Liver (tissue), 8 donors: ENCODE measurements at regions not wholly inside any gene's neighbourhood (a gene's known extent, or its start where the extent isn't known, plus 50 kb on each side); places are given as distances from the start of the nearest gene placed in this dataset.
"Not testable (repeated sequence)": the region's sequence is repeated elsewhere in the genome, so short reads cannot be mapped to it uniquely, and the experiment has no call there.

ENCODE experiments used
- DNase-seq: peaks from one replicate; pipeline ENCODE4 v3.0.0-alpha.2; 2017; ENCODE audit warnings: low spot score
- H3K27ac ChIP-seq, 2 donors: one replicate each; pipeline ENCODE4 v1.7.0; 2013; ENCODE audit warnings: inconsistent platforms in 2 of 2, low read length in 2 of 2, control low read depth in 1 of 2, low read depth in 1 of 2, mild to moderate bottlenecking in 1 of 2
- H3K27me3 ChIP-seq, 4 donors: one replicate each; pipeline versions ENCODE4 v1.6.1 to v1.7.0; 2013; ENCODE audit warnings: low read length in 3 of 4, inconsistent platforms in 1 of 4, mild to moderate bottlenecking in 1 of 4, moderate library complexity in 1 of 4; ENCODE audit not compliant: control insufficient read depth in 4 of 4, insufficient read depth in 4 of 4
- H3K36me3 ChIP-seq, 4 donors: one replicate each; pipeline versions ENCODE4 v1.6.1 to v1.7.0; 2013; ENCODE audit warnings: low read length in 3 of 4, mild to moderate bottlenecking in 3 of 4, low read depth in 1 of 4, moderate library complexity in 1 of 4; ENCODE audit not compliant: control insufficient read depth in 4 of 4, insufficient read depth in 3 of 4
- H3K4me1 ChIP-seq, 4 donors: one replicate each; pipeline versions ENCODE4 v1.6.1 to v1.7.0; 2013; ENCODE audit warnings: low read length in 3 of 4, mild to moderate bottlenecking in 3 of 4, moderate library complexity in 1 of 4; ENCODE audit not compliant: control insufficient read depth in 4 of 4, insufficient read depth in 4 of 4
- H3K4me3 ChIP-seq, 3 donors: one replicate each; pipeline versions ENCODE4 v1.6.1 to v1.7.0; 2013; ENCODE audit warnings: low read length in 3 of 3, control low read depth in 1 of 3, low read depth in 1 of 3, mild to moderate bottlenecking in 1 of 3
- H3K9ac ChIP-seq, 2 donors: one replicate each; pipeline ENCODE4 v1.7.0; 2013; ENCODE audit warnings: low read length in 2 of 2, mild to moderate bottlenecking in 2 of 2, moderate library complexity in 2 of 2, control low read depth in 1 of 2, low read depth in 1 of 2
- H3K9me3 ChIP-seq, 4 donors: one replicate each; pipeline versions ENCODE4 v1.6.1 to v1.7.0; 2013; ENCODE audit warnings: low read length in 3 of 4; ENCODE audit not compliant: control insufficient read depth in 4 of 4
- FOXA2 ChIP-seq: IDR thresholded peaks from 2 replicates; pipeline ENCODE4 v1.6.1; 2016; ENCODE audit warnings: antibody characterized with exemption
- HNF4A ChIP-seq, 2 donors: conservative IDR thresholded peaks; 2 replicates each; pipeline ENCODE4 v1.6.1; 2016; ENCODE audit warnings: antibody characterized with exemption in 2 of 2, mild to moderate bottlenecking in 2 of 2
- JUND ChIP-seq, 2 donors: IDR thresholded peaks; 2 replicates each; pipeline ENCODE4 v1.6.1; 2016; ENCODE audit warnings: antibody characterized with exemption in 2 of 2
- RAD21 ChIP-seq, 2 donors: IDR thresholded peaks; 2 replicates each; pipeline ENCODE4 v1.6.1; 2016; ENCODE audit warnings: antibody characterized with exemption in 2 of 2, mild to moderate bottlenecking in 2 of 2
- REST ChIP-seq: IDR thresholded peaks from 2 replicates; pipeline ENCODE4 v1.6.1; 2016; ENCODE audit warnings: antibody characterized with exemption, mild to moderate bottlenecking
- RXRA ChIP-seq, 2 donors: IDR thresholded peaks; 2 replicates each; pipeline ENCODE4 v1.6.1; 2017 to 2018; ENCODE audit warnings: antibody characterized with exemption in 2 of 2, mild to moderate bottlenecking in 1 of 2
- SP1 ChIP-seq: IDR thresholded peaks from 2 replicates; pipeline ENCODE4 v1.6.1; 2018; ENCODE audit warnings: antibody characterized with exemption, mild to moderate bottlenecking
- TAF1 ChIP-seq: conservative IDR thresholded peaks from 2 replicates; pipeline ENCODE4 v1.6.1; 2016; ENCODE audit warnings: antibody characterized with exemption, mild to moderate bottlenecking
- YY1 ChIP-seq: IDR thresholded peaks from 2 replicates; pipeline ENCODE4 v1.6.1; 2016; ENCODE audit warnings: antibody characterized with exemption, mild to moderate bottlenecking
- WGBS: extraction: QIAGEN DNeasy Blood & Tissue Kit; methylation state at CpG from one replicate; pipeline ENCODE4 v1.1.7; 2013; 5-methylcytosine and 5-hydroxymethylcytosine counted together
- TF ChIP-seq, protein P1 (sequence below): IDR thresholded peaks from 2 replicates; pipeline ENCODE4 v1.6.1; 2016; ENCODE audit warnings: antibody characterized with exemption
- TF ChIP-seq, protein P2 (sequence below): IDR thresholded peaks from 2 replicates; pipeline ENCODE4 v1.6.1; 2016; ENCODE audit warnings: antibody characterized with exemption
- TF ChIP-seq, protein P3 (sequence below): fragments of 150-350 bp; IDR thresholded peaks from 2 replicates; pipeline ENCODE4 v1.5.1; 2017; ENCODE audit warnings: improper control_type of control experiment, low read depth, low read length; ENCODE audit not compliant: missing input control
- TF ChIP-seq, protein P4 (sequence below): IDR thresholded peaks from 2 replicates; pipeline ENCODE4 v1.6.1; 2016; ENCODE audit warnings: antibody characterized with exemption
- donor health status: healthy.
- donor health status: healthy.
- donor health status: healthy.
- donor health status: healthy.
- donor health status: healthy.

DNA sequence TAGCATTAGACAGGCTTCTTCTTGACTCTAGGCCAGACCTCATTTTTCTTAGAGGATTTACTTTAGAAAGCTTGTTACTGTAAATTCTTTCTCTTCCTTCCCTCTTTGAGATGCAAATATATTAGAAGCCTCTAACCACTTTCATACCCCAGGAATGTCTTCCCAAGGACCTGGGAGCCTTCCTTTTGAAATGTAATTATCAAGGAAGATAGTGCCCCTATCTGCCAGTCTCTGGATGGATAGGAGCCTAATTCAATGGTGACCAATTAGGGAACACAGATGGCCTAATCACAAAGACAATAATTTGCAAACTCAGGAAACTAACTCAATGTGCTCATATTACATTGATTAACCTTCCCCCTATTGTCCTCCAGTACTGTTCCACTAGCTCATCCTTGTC, 145.6 kb upstream of the DCAF8L1 start (continued):
- TF ChIP-seq, protein P1, sequence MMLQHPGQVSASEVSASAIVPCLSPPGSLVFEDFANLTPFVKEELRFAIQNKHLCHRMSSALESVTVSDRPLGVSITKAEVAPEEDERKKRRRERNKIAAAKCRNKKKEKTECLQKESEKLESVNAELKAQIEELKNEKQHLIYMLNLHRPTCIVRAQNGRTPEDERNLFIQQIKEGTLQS, result no peak
- TF ChIP-seq HNF4A (conservative IDR thresholded peaks at IDR 0.05), result no peak

DNA sequence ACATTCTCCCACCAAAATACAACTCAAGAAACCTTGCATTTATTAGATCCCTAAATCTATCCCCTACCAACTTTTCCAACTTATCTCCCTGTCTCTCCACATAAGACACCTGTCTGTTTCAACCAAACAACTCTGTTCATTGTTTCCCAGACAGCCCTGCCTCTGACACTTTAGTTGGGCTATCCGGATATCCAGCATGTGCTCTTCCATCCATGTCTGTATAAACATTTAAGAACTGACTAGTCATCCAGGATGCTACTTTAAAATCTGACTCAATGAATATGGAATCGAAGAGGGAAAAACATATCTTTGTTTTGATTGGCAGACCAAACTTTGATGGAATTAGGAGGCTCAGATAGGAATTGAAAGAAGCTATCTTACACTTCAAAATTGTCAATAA, 143.2 kb upstream of the DCAF8L1 start:
- DNase-seq, result no peak
- H3K9me3 ChIP-seq, result no peaks in the 10 kb centered on the region
- no peak overlapping the region for H3K4me3 ChIP-seq
- no peak overlapping the region for H3K27ac ChIP-seq
- H3K36me3 ChIP-seq, result no peaks in the 10 kb centered on the region
- 89% methylated on average over 2 of the region's 2 CpGs for WGBS
- TF ChIP-seq, protein P2, sequence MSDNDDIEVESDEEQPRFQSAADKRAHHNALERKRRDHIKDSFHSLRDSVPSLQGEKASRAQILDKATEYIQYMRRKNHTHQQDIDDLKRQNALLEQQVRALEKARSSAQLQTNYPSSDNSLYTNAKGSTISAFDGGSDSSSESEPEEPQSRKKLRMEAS, result no peak
- TF ChIP-seq REST (no peak), YY1 (no peak), JUND (IDR thresholded peaks at IDR 0.05) (no peak), SP1 (no peak), TAF1 (no peak), HNF4A (conservative IDR thresholded peaks at IDR 0.05) (no peak), FOXA2 (no peak), RXRA (IDR thresholded peaks at IDR 0.05) (no peak), RAD21 (IDR thresholded peaks at IDR 0.05) (no peak)
- TF ChIP-seq, protein P1, result no peak
- TF ChIP-seq, protein P3, sequence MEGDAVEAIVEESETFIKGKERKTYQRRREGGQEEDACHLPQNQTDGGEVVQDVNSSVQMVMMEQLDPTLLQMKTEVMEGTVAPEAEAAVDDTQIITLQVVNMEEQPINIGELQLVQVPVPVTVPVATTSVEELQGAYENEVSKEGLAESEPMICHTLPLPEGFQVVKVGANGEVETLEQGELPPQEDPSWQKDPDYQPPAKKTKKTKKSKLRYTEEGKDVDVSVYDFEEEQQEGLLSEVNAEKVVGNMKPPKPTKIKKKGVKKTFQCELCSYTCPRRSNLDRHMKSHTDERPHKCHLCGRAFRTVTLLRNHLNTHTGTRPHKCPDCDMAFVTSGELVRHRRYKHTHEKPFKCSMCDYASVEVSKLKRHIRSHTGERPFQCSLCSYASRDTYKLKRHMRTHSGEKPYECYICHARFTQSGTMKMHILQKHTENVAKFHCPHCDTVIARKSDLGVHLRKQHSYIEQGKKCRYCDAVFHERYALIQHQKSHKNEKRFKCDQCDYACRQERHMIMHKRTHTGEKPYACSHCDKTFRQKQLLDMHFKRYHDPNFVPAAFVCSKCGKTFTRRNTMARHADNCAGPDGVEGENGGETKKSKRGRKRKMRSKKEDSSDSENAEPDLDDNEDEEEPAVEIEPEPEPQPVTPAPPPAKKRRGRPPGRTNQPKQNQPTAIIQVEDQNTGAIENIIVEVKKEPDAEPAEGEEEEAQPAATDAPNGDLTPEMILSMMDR, result no peak
- TF ChIP-seq, protein P4, sequence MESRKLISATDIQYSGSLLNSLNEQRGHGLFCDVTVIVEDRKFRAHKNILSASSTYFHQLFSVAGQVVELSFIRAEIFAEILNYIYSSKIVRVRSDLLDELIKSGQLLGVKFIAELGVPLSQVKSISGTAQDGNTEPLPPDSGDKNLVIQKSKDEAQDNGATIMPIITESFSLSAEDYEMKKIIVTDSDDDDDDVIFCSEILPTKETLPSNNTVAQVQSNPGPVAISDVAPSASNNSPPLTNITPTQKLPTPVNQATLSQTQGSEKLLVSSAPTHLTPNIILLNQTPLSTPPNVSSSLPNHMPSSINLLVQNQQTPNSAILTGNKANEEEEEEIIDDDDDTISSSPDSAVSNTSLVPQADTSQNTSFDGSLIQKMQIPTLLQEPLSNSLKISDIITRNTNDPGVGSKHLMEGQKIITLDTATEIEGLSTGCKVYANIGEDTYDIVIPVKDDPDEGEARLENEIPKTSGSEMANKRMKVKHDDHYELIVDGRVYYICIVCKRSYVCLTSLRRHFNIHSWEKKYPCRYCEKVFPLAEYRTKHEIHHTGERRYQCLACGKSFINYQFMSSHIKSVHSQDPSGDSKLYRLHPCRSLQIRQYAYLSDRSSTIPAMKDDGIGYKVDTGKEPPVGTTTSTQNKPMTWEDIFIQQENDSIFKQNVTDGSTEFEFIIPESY, result no peak
- H3K9ac ChIP-seq, result no peak overlapping the region
- no peaks in the 10 kb centered on the region for H3K4me1 ChIP-seq
- no peaks in the 10 kb centered on the region for H3K27me3 ChIP-seq

DNA sequence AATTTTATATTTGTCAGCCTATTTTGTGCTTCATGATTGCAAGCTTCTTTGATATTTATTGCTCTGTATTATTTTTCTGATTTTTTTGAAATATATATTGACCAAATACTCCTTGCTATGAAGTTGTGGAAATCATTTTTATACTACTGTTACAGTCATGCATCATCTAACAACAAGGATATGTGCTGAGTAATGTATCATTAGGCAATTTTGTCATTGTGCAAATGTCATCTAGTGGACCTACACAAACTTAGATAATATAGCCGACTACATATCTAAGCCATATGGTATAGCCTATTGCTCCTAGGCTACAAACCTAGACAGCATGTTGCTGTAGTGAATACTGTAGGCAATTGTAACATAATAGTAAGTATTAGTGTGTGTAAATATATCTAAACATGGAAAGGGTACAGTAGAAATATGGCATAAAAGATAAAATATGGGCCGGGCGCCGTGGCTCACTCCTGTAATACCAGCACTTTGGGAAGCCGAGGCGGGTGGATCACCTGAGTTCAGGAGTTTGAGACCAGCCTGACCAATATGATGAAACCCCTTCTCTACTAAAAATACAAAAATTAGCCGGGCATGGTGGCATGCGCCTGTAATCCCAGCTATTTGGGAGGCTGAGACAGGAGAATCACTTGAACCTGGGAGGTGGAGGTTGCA, 139.5 kb upstream of the DCAF8L1 start:
- 94% methylated on average over 8 of the region's 8 CpGs for WGBS
- not testable (repeated sequence) for H3K36me3 ChIP-seq, H3K4me3 ChIP-seq, H3K27me3 ChIP-seq, H3K9me3 ChIP-seq, H3K27ac ChIP-seq, H3K9ac ChIP-seq, DNase-seq, H3K4me1 ChIP-seq
